NCI-H1417 treated with DMSO at 0.1 percent for 48 hours (cell line): ENCODE measurements at regions not wholly inside any gene's neighbourhood (a gene's known extent, or its start where the extent isn't known, plus 50 kb on each side); places are given as distances from the start of the nearest gene placed in this dataset.

Source experiments
- DNase-seq: peaks from one replicate; lab custom pipeline; 2025; lab: John Stamatoyannopoulos, UW

DNA sequence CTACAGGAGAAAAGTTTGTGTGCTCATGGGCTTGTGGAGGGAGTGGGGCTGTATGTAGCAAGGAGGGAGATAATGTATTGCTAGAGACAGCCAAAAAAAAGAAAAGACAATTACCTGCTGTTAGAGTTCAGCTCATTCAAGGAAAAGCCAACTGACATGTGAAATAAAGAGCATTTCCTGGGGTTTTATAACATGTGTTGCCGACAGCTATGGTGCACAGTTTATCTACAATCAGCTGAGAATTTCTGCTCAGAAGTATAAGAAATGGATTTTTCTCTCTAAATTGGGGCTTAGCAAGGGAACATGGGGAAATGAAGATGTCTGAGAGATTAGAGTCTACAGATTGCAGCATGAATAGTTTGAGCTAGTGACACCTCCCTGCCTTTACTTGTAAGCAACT, 674.1 kb downstream of the SUCLG1 start:
- no peak for DNase-seq

DNA sequence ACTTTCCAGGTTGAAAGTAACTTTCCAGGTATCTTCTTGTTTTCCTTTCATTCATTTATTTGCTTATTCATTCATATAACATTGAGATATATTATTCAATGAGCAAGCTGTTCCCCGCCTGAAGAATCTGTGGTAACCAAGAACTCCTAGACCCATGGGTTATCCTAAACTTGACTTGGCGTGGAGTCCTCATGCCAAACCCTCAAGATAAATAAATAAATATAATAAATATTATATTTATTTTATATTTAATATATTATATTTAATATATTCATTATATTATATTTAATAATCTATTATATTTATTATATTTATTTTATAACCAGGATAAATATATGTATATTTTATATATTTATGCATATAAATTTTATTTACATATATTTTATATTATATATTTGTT, 674.8 kb downstream of the SUCLG1 start:
- no peak for DNase-seq

DNA sequence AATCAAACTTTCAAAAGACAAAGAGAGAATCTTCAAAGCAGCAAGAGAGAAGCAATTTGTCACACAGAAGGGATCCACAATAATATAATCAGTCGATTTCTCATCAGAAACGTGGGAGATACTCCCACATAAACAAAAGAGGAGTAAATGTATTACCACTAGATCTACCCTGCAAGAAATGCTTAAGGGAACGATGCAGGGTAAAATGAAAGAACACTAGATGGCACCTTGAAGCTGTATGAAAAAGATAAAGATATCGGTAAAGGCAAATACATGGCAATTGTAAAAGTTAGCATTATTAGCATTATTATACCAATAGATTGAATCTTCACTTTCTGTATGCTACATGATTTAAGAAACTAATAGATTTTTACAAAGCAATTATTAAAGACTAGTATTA, 677.0 kb downstream of the SUCLG1 start:
- DNase-seq = no peak

DNA sequence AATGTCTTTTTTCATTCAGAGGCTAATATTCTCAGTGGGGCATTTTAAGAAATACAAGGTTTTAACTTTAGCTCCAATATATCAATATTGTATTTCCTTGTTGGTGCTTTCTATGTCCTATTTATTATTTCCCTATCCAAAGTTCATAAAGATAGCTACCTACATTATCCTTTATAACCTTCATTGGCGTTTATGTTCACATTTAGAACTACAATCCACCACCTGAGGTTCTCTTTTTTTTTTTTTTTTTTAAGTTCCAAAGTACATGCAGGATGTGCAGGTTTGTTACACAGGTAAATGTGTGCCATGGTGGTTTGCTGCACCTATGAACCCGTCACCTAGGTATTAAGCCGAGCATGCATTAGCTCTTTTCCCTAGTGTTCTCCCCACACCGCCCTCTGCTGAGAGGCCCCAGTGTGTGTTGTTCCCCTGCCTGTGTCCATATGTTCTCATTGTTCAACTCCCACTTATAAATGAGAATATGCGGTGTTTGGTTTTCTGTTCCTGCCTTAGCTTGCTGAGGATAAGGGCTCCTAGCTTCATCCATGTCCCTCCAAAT, 694.6 kb downstream of the SUCLG1 start:
- no peak for DNase-seq

DNA sequence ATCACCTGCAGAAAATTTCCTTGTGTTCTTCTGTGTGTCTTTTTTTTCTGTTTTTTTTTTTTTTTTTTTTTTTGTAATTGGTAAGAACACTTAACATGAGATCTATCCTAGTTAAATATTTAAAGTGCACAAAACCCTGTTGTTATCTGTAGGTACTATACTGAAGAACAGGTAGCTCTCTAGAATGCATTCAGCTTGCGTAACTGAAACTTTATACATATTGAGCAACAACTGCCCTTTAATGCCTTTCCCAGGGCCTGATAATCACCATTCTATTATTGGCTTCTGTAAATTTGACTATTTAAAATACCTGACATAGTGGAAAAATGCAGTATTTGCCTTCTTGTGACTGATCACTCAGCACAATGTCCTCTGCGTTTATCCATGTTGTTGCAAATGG, 701.8 kb downstream of the SUCLG1 start:
- no peak for DNase-seq

DNA sequence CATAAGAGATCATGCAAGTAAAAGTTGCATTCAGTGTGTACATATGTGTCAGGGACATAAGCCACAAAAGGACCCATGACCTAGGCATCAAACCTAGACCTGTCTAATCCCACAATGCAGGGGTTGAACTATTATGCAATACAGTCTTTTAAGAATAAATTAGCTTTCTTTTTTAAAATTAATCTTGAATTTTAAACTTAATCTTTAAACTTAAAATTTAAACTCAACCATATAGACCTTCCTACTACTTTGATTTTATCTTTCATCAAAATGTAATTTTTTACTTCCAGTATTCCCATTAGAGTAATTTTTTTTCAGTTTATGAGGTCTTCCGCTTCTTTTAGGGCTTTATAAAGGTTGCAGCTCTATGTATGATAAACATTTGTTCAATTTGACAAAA, 702.9 kb downstream of the SUCLG1 start:
- DNase-seq = no peak

DNA sequence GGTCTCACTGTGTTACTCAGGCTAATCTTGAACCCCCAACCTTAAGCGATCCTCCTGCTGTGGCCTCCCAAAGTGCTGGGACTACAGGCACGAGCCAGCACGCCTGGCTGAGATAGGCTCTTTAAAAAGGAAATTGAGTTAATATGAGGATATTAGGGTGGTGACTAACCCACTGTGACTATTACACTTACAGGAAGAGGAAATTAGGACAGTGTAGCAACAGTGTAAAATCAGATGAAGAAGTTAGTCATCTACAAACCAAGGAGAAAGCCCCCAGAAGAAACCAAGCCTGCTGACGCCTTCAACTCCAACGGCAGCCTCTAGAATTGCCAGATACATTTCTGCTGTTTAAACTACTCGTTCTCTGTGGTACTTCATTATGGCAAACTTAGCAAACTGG, 711.9 kb downstream of the SUCLG1 start:
- no peak for DNase-seq

DNA sequence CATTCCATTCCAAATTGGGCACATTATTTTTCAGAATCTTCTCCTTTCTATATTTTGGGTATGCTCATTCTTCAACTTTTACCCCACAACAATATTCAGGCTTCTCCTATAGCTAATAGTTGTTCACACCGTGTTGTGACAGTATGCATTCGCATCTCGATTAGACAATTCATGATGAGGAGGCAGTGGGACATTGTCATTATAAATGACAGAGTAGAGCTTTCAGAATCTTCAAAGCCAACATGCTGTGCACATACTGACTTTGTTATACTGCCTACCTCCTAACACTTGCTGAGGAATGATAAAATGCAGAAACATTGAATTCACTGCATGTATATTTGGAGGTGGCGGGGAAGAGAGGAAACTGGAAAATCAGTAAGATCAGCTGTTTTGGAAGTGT, 714.2 kb downstream of the SUCLG1 start:
- no peak for DNase-seq

DNA sequence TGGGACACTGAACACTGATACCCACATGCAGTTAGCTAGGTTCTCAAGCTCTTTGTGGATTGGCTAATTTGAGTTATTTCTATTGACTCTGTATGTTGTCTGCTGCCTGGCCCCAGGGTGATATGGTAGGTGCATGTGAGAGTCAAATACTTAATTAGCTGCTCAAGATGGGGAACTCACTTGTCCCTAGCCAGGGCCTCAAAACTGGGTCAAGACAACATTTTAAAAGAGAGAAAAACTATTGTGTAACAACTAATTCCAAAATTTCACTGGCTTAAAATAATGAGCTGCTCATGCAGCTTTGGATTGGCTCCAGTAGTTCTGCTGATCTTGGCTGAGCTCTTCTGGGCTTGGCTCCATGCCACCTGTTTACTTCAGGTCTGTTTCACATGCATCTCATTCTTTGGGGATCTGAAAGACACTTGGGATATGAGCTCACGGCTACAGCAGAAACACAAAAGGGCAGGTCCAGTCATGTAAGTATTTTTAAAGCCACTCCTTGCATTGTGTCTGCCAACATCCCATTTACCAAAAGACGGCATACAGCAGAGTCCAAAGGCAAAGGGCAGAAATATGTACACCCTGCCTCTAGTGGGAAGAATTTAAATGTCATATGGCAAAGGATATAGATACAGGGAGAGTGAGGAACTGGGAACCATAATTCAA, 716.8 kb downstream of the SUCLG1 start:
- DNase-seq = no peak

DNA sequence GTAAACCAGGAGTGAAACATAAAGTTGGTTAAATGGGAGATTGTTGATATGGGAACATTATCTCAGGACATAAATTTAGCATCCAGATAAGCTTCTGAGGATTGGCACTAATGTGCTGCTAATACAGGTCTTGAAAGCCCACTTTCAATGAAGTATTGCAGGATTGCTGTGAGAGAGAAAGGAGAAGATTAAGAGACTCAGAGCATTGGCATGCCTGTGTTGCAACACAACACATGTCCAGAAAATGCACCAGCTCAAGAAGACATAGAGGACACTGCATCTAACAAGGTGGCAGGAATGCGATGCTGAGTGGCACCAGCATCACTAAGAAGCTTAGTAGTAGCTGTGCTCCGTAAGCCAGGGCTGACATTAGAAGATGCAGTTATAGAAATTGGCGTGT, 728.9 kb downstream of the SUCLG1 start:
- DNase-seq = no peak

DNA sequence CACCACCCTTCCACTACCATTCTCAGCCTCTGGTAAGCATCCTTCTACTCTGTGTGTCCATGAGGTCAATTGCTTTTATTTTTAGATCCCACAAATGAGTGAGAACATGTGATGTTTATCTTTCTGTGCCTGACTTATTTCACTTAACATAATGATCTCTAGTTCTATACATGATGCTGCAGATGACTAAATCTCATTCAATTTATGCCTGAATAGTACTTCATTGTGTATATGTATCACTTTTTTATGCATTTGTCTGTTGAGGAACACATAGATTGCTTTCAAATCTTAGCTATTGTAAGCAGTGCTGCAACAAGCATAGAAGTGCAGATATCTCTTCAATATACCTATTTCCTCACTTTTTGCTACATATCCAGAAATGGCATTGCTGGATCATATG, 733.3 kb downstream of the SUCLG1 start:
- no peak for DNase-seq

DNA sequence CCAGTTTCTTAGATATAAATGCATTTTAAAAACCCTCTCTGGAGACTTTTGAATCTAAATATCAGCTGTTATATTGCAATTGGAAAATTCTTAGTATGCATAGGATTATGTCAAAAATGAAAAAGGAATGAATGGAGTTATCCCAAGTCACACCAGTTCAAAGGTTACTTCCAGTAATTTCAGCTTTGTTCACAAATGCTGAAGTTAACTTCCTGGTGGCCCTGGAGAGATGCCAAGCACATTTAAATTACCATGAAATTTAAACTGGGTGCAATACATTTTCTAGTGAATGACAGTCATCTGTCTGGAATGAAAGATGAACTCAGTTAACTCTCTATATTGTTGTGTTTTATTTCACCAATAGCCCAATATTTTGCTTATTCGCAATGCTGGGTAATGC, 753.9 kb downstream of the SUCLG1 start:
- no peak for DNase-seq

DNA sequence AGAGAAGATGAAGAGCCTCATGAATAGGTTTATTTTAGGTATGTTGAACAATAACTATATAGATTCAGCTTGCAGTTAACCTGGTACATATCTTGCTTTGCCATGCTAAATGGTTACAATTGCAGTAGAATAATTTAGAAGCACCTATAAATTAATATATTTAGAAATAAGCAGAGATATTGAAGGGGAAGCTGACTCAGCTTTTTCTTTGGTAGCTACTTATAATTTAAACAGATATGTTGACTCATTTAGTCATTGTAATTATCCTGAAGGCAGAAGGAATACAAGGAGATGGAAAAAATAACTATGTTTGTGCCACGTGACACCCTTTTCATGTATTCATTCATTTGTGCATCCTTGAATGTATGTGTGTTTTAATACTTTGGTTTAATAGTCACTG, 755.5 kb downstream of the SUCLG1 start:
- DNase-seq = no peak

DNA sequence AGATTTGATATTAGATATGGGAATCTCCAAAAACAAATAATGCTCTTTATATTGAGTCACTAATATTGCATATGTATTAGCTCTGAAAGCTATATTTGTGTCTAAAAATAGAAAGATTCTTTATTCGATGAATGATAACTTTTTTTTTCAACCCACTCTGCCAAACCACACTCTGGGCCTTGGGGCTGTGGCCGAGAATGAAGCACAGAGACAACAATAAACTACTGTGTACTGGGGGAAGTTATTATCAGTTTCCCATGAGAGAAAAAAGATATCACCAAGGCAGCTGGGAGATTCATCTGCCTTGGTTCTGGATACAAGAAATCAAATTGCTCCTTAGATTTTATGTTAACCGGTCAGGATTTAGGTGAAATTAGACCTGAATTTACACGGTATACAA, 762.2 kb downstream of the SUCLG1 start:
- no peak for DNase-seq

DNA sequence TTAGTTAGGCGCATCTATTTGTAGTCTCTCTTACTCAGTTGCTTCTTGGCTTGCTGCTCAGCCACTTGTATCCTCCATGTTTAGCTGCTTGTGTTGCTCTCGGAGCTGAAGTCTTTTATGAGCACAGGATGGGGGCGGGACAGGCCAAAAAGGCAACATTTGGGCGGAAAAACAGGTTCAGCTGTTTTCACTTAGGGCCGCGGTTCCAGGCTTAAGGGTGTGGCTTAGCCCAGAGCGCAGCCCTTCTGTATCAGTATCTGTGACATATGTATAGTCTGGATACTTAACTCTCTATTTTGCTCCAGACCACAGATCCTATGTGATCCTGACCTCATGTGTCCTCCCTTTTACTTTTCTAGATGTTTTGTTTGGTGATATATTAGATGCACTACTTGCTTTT, 763.5 kb downstream of the SUCLG1 start:
- no peak for DNase-seq

DNA sequence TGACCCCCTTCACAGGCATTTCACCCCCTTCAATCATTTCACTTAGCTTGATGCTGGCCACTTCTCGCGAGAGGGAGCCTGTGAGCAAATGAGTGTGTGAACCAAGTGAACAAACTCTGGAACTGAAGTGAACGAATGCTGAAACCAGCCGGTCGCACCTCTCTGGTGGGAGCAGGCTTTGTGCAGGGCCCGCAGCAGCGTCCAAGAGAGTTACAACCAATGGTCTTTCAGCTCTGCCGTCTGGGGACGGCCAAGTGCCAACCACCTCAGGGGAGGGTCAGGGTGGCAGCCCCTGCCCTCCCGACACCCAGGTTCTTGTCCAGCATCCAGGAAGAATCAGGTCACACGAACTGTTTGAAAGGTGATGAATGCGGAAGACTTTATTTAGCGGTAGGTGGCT, 764.0 kb downstream of the SUCLG1 start:
- no peak for DNase-seq

DNA sequence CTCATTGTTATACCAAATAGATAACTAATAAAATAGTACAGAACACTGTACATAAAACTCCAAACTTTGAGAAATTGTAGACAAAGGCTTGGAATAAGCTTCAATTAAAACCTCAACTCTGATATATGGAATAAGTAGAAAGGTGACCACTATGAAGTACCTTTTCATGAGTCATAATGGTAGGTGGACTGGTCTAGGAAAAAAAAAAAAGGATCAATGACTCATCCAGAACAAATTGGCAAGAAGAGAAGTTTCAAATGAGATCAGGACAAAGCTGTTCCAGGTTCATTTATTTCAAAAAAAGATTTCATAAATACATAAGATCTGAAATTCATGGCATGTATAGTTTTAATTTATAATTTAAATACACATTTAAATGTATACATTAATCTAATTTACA, 769.7 kb downstream of the SUCLG1 start:
- no peak for DNase-seq

DNA sequence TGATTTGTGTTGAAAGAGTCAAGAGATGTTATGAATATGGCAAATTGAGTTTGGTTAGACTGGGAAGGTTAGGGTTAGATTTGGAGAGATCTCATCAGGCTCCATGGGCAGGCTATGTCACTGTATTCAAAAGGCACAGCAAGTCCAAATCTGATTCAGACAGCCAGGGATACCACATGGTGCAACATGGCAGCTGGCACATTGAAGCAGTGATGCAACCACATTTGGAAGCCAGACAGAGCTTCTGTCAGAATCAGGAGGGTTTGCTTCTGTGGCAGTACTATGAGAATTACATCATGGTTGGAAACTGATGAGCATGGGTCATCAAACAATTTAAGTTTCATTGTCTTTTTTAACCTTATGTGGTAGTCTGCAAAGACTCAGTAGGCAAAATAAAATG, 772.2 kb downstream of the SUCLG1 start:
- no peak for DNase-seq

DNA sequence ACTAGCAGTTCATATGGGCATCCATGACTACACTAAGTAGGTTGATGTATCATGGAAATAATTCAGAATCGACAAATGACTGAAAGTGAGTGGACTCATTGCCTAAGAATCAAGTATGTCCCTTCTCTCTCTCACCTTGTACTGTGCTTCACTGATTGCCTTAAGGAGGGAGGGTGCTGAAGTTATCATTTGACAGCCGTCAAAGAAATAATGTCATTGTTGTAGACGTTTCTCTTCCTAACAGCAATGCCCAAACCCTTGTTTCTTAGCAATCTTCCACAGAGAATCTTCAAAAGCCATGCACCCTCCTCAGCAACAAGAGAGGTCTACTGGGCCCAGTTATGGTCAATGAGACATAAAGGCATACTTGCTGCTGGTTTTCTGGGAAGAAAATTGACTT, 785.0 kb downstream of the SUCLG1 start:
- no peak for DNase-seq

DNA sequence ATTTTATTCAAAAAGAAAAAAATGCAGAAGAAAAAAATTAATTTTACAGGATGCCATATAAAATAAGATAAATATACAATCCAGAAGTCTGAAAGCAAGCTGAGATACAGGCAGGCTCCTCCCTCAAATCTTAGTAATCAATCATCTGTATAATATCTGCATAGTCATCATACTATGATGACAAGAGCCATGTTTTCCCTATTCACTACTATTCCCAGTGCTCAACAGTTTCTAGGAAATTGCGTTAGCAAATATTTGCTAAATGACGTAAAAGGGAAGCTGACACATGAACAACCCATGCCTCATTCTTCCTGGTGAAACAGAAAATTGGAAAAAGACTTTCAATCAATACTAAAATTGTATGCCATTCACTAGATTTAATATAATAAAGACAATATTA, 793.2 kb downstream of the SUCLG1 start:
- no peak for DNase-seq

DNA sequence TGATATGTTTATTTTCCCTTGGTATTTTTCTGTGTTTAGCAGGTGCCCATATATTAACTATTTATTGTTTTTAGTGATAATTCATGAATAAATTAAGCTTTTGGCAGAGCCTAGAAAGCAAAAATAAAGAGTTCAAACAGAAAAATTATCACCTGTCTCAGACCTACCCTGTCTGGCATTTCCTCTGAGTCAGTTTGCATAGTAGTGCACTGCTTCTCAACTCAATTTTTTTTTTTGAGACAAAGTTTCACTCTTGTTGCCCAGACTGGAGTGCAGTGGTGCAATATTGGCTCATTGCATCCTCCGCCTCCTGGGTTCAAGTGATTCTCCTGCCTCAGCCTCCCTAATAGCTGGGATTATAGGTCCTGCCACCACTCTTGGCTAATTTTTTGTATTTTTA, 793.9 kb downstream of the SUCLG1 start:
- DNase-seq = no peak

DNA sequence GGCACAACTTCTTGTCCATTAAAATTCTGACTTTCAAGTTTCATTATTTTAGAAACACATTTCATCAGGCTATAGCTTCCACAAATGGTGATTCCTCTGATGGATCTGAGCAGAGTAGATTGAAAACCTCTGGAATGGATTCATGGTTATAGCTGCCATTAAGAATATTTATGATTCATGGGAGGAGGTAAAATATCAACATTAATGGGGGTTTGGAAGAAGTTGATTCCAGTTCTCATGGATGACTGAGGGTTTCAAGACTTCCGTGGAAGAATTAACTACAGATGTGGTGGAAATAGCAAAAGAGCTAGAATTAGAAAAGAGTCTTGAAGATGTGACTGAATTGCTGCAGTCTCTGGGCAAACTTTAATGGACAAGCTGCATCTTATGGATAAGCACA, 797.4 kb downstream of the SUCLG1 start:
- DNase-seq = no peak

DNA sequence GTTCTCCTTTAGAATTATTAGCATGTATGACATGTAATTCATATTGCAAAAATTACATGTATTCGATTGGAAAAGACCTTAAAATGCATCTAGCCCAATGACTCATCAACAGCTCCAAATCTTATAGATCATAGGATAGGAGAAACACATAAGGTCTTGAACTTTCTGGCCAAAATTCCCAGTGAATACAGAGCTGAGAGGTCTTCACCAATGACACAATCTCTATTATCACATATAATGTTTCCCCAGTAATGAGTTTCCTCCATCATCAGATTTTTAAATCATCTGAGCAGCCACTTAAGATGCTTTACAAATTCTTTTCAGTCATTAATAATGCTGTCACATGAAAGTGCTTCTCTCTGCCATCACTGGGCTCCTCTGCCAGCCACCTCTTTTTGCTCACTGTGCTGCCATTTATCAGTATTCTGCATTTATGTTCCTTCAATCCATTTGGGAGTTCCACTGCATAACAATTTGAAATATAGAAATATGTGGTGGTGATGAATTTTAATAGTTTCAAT, 804.9 kb downstream of the SUCLG1 start:
- DNase-seq = no peak

DNA sequence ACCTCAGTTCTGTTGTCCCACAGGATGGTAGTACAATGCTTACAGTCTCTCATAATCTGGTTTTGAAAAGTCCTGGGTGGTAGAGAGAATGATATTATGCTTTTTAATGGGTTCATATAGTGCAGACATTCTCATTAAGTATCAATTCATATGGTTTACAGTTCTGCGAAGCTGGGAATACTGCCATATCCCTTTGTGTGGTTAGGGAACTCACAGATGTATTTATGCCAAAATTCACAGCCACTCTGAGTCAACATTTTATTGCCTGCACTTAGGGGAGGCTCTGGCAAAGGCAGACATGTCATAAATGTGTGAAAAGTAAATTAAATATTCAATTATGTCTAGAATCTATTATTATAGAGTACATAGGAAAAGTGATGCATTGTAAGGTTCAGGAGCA, 808.2 kb downstream of the SUCLG1 start:
- DNase-seq = no peak
